ENCODE measurements at regions not wholly inside any gene's neighbourhood (a gene's known extent, or its start where the extent isn't known, plus 50 kb on each side); places are given as distances from the start of the nearest gene placed in this dataset.

GRCh38 chrX:139078342-139078741 lies 366.8 kb upstream of the FGF13 start:
- ChIA-PET CTCF (no interaction called here), POLR2A (no interaction called here)
- TF ChIP-seq, protein P1, sequence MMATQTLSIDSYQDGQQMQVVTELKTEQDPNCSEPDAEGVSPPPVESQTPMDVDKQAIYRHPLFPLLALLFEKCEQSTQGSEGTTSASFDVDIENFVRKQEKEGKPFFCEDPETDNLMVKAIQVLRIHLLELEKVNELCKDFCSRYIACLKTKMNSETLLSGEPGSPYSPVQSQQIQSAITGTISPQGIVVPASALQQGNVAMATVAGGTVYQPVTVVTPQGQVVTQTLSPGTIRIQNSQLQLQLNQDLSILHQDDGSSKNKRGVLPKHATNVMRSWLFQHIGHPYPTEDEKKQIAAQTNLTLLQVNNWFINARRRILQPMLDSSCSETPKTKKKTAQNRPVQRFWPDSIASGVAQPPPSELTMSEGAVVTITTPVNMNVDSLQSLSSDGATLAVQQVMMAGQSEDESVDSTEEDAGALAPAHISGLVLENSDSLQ (IDR thresholded peaks at IDR 0.05), result no peak
- TF ChIP-seq ZNF384 (IDR thresholded peaks at IDR 0.05), result no peak
- DNase-seq (ENCODE audit: extremely low spot score), result no peak

GRCh38 chrX:139077281-139078250 lies 366.0 kb upstream of the FGF13 start:
- no peak for TF ChIP-seq HDGF (IDR thresholded peaks at IDR 0.05; ENCODE audit: borderline replicate concordance)
- TF ChIP-seq BHLHE40 (IDR thresholded peaks at IDR 0.05; ENCODE audit: borderline replicate concordance), result no peak
- no peak for TF ChIP-seq LEF1 (IDR thresholded peaks at IDR 0.05; ENCODE audit: borderline replicate concordance)
- no peak for TF ChIP-seq TARDBP (IDR thresholded peaks at IDR 0.05)
- TF ChIP-seq NFRKB (IDR thresholded peaks at IDR 0.05), result no peak
- TF ChIP-seq L3MBTL2 (conservative IDR thresholded peaks at IDR 0.05), result no peak
- no peak for TF ChIP-seq CTBP1 (IDR thresholded peaks at IDR 0.05; ENCODE audit: borderline replicate concordance)
- TF ChIP-seq ZNF384 (IDR thresholded peaks at IDR 0.05), result no peak
- TF ChIP-seq, protein P1 (IDR thresholded peaks at IDR 0.05), result no peak
- no peak for TF ChIP-seq ARNT (IDR thresholded peaks at IDR 0.05)
- TF ChIP-seq SP1 (IDR thresholded peaks at IDR 0.05), result no peak
- TF ChIP-seq FOXA1 (IDR thresholded peaks at IDR 0.05), result no peak
- TF ChIP-seq SUZ12 (IDR thresholded peaks at IDR 0.05), result no peak
- no peak for TF ChIP-seq ELF4 (IDR thresholded peaks at IDR 0.05)
- no peak for TF ChIP-seq FOXK2 (IDR thresholded peaks at IDR 0.05)
- no peak for TF ChIP-seq FOXM1 (IDR thresholded peaks at IDR 0.05; ENCODE audit: borderline replicate concordance)
- DNase-seq (ENCODE audit: extremely low spot score), result no peak
- ChIA-PET POLR2A (no interaction called here), CTCF (no interaction called here)

GRCh38 chrX:139063364-139063763 lies 351.8 kb upstream of the FGF13 start:
- TF ChIP-seq L3MBTL2 (conservative IDR thresholded peaks at IDR 0.05), result no peak
- TF ChIP-seq ARNT (IDR thresholded peaks at IDR 0.05), result no peak
- no peak for TF ChIP-seq CTBP1 (IDR thresholded peaks at IDR 0.05; ENCODE audit: borderline replicate concordance)
- no peak for TF ChIP-seq FOXA1 (IDR thresholded peaks at IDR 0.05)
- TF ChIP-seq ZNF384 (IDR thresholded peaks at IDR 0.05), result no peak
- no peak for DNase-seq (ENCODE audit: extremely low spot score)
- CTCF ChIA-PET, result no interaction called here
- POLR2A ChIA-PET, result no interaction called here

DNA sequence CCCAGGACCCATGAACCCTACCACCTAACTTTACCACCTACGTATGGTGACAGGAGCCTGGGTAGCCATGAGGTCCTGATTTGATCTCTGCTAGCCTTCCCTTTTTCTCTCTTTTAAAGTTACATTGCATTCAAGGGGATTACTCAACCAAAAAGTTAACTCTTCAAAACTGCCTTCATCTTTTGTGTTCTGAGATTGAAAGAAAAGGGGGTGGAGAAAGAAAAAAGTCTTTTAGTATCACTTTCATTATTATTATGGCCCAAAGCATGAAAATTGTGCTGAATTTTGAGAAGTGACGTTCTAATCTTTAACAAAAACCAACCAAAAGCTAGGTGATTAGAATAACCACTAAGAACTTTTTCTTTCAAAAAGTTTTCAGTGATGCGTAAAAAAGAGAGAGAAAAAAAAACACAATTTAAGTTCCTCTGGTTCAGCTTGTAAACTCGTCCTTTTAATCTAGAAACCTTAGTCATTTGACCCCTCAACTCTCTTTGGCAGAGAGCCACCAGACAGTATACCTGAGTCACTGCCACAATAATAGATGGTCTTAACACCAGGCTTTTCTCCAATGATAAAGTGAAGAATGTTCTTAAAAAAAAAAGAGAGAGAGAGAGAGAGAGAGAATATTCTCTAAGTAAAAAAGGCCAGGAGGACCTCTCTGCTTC lies 347.4 kb upstream of the FGF13 start:
- DNase-seq (ENCODE audit: extremely low spot score), result no peak
- POLR2A ChIA-PET, result no interaction called here
- TF ChIP-seq NFRKB (IDR thresholded peaks at IDR 0.05) (no peak), FOXA1 (IDR thresholded peaks at IDR 0.05) (no peak), SP1 (IDR thresholded peaks at IDR 0.05) (no peak)
- CTCF ChIA-PET, result no interaction called here

DNA sequence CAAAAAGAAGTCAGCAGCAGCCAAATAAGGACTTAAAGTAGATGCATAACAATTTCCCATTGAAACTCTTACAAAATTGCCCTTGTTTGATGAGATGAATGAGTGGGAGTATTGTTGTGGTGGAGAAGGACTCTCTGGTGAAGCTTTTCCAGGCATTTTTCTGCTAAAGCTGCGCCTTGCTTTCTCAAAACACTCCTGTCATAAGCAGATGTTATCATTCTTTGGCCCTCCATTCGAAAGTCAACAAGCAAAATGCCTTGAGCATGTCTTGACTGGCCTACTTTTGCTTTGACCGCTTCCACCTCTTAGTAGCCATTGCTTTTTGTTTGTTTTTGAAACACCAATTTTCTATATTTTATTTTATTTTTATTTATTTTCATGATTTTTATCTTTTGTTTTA lies 340.9 kb upstream of the FGF13 start:
- DNase-seq (ENCODE audit: extremely low spot score), result no peak
- ChIA-PET CTCF (no interaction called here), POLR2A (no interaction called here)
- TF ChIP-seq FOXK2 (IDR thresholded peaks at IDR 0.05) (no peak), FOXM1 (IDR thresholded peaks at IDR 0.05; ENCODE audit: borderline replicate concordance) (no peak), ZNF384 (IDR thresholded peaks at IDR 0.05) (no peak), FOXA1 (IDR thresholded peaks at IDR 0.05) (no peak), CTBP1 (IDR thresholded peaks at IDR 0.05; ENCODE audit: borderline replicate concordance) (no peak), L3MBTL2 (conservative IDR thresholded peaks at IDR 0.05) (no peak)

- CTCF ChIA-PET, result no interaction called here
- POLR2A ChIA-PET, result no interaction called here
- TF ChIP-seq SP1 (IDR thresholded peaks at IDR 0.05) (no peak), TARDBP (IDR thresholded peaks at IDR 0.05) (no peak), FOXK2 (IDR thresholded peaks at IDR 0.05) (no peak), ZNF384 (IDR thresholded peaks at IDR 0.05) (no peak), HDGF (IDR thresholded peaks at IDR 0.05; ENCODE audit: borderline replicate concordance) (no peak), SUZ12 (IDR thresholded peaks at IDR 0.05) (no peak), BHLHE40 (IDR thresholded peaks at IDR 0.05; ENCODE audit: borderline replicate concordance) (no peak), ARNT (IDR thresholded peaks at IDR 0.05) (no peak), LEF1 (IDR thresholded peaks at IDR 0.05; ENCODE audit: borderline replicate concordance) (no peak), FOXM1 (IDR thresholded peaks at IDR 0.05; ENCODE audit: borderline replicate concordance) (no peak), CTBP1 (IDR thresholded peaks at IDR 0.05; ENCODE audit: borderline replicate concordance) (no peak), ELF4 (IDR thresholded peaks at IDR 0.05) (no peak), NFRKB (IDR thresholded peaks at IDR 0.05) (no peak), FOXA1 (IDR thresholded peaks at IDR 0.05) (no peak), L3MBTL2 (conservative IDR thresholded peaks at IDR 0.05) (no peak)
- TF ChIP-seq, protein P1 (IDR thresholded peaks at IDR 0.05), result no peak
- DNase-seq (ENCODE audit: extremely low spot score), result no peak
Observed at GRCh38 chrX:139049465-139049864, 337.9 kb upstream of the FGF13 start.
